ENCODE measurements at regions not wholly inside any gene's neighbourhood (a gene's known extent, or its start where the extent isn't known, plus 50 kb on each side); places are given as distances from the start of the nearest gene placed in this dataset.

DNA sequence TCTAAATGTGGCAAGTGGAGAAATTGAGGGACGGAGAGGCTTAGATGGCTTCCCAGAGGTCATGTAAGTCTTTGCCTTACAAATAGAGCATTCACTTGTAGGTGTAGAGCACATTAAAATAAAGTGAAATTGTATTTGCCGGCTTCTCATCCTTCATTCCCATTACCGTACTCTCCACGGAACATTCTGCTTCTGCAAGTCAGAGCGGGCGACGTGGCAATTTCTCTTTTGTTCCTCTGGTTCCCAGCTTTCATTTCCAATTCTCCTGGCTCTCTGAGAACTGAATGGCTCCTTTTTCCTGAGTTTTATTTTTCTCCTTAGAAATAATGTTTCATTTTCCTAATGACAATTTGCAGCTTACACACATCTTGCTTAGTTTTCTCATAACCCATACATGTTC is 51.3 kb upstream of the PFKP start:
- DNase-seq (ENCODE audit: low spot score) = no peak

DNA sequence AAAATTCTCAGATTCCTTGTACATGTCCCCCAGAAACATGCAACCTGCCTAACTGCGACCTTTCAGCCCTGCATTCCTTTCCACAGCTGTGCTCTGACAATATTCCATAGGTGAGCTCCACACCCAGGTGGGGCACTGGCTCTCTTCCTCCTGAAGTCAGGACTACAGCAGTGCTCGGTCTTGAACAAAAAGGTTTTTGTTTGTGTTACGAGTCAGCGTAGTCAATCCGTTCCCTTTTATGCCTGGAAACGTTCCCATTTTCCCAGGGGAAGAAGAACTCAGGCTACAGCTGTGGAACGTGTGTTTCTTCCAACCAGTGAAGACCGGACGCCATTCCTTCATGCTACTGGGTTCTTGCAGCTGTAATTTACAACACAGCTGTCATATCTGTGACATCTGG is 52.4 kb upstream of the PFKP start:
- DNase-seq (ENCODE audit: low spot score) = no peak

GRCh38 chr10:3012223-3012622 is 55.1 kb upstream of the PFKP start:
- no peak for DNase-seq (ENCODE audit: low spot score)

DNA sequence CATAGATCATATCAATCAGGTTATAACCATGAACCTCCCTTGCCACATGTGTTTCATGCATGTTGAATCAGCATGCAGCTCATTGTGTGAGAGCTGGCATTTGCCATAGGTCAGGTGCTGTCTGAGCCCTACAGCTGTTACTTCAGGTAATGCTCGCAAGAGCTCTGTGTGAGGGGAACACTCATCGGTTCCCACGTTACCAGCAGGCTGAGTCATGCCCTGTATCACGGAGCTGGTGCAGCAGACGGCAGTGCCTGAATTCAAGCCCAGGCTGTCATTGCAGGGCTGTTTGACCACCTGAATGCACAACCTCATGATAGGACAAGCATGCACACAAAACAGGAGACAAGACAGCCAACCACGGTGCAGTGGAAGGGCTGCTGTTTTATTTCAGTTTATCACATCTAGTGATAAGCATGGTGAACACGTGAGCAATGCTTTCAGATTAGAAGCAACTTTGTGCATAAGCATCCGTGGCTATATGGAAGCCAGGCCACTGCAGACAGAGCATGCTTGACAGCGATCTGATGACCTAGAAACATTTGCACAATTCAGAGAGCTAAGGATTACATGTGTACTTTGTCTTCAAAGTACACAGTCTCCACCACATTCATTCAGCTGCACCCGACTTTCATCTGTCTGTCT is 56.4 kb upstream of the PFKP start:
- no peak for DNase-seq (ENCODE audit: low spot score)

DNA sequence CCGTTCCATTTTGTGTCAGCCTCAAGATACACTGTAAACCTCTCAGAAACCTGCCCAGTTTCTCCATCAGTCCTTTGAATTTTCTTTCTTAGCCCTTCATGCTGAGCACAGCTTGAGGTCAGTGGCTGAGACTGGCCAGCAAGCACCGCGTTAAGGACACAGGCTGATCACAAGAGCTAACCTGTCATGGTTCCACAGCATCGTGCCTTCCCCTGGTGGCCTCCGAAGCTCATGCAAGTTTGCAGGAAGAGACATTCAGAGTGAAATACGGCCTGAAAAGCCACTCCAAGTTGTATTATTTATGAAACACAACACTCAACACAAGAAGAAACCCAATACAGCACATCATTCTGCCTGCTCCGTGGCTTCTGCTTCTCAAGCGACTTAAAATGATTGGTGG is 57.0 kb upstream of the PFKP start:
- DNase-seq (ENCODE audit: low spot score) = no peak

DNA sequence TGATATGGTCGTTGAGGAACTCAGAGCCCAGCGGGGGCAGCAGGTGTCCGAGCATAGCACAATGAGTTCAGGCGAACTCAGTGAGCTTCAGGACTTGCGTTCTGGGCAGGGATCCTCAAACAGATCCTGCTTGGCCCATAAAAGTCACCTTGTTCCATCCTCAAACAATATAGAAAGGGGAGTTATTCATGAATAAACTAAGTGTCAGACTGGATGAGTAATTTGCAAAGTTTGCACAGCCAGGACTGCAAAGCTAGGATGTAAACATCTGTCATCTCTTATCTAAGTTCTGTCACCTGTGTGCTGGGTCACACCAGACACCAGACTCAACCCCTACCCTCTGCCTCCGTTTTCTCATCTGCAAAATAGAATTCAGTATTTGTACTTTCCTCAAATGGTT is 58.0 kb upstream of the PFKP start:
- DNase-seq (ENCODE audit: low spot score) = no peak

GRCh38 chr10:3008518-3009195 is 58.7 kb upstream of the PFKP start:
- DNase-seq (ENCODE audit: low spot score) = no peak

DNA sequence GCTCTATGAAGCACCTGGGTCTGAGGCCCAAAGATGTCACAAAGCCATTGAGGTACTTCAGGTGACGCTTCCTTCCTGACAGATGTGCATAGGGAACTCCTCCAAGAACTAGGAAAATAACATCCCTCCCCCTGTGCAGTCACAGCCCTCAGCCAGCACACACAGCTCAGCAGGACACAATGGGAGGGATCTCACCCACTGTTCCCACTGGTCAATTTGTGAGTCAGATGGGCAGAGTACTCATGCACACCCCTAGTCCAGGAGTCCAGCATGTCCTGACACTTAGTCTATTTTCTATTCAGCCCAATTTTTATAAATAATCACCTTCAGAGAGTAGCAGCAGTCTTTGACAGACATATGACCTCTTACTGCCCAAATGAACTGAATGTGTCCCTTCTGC is 60.7 kb upstream of the PFKP start:
- no peak for DNase-seq (ENCODE audit: low spot score)

DNA sequence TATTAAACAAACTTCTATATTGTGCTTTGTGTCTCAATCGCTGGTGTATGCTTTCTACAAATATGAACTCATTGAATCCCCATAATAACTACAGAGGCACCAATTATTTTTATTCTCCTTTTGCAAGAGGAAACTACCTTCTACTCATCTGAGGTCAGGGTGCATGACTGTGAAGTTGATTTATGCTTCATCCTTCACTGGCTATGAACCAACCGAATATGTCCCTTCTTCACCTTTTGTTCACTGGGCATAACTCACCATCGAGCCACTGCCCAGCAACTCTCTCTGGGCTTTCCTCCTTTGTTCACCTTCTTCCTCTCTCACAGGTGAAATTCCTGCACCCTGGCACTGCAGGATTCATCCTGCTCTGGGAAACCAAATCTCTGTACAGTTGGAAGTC is 61.3 kb upstream of the PFKP start:
- DNase-seq (ENCODE audit: low spot score) = no peak

- no peak for DNase-seq (ENCODE audit: low spot score)
Observed at GRCh38 chr10:3002304-3002703, 65.0 kb upstream of the PFKP start.

DNA sequence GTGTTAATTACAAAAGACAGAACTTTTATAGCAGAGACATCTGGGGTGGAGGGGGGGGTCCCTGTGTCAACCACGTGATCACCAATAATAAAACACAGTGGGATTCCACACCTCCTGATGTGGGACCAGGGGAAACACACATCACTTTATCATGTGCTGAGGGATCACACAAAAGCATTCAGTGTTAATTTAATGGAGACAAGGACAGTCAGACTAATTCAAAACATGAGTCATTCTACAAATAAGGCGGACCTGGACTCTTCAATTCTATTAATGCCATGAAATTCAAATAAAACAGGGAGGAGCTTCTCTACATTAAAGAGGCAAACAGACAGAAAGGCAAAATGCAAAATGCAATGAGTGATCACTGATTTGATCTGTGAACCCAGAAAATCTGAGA is 67.3 kb upstream of the PFKP start:
- DNase-seq (ENCODE audit: low spot score) = no peak

GRCh38 chr10:2994221-2994961 is 73.0 kb upstream of the PFKP start:
- no peak for DNase-seq (ENCODE audit: low spot score)

- no peak for DNase-seq (ENCODE audit: low spot score)
Observed at GRCh38 chr10:2993636-2994035, 73.7 kb upstream of the PFKP start.

- no peak for DNase-seq (ENCODE audit: low spot score)
Observed at GRCh38 chr10:2992401-2993198, 74.7 kb upstream of the PFKP start.

GRCh38 chr10:2990764-2991163 is 76.6 kb upstream of the PFKP start:
- no peak for DNase-seq (ENCODE audit: low spot score)

DNA sequence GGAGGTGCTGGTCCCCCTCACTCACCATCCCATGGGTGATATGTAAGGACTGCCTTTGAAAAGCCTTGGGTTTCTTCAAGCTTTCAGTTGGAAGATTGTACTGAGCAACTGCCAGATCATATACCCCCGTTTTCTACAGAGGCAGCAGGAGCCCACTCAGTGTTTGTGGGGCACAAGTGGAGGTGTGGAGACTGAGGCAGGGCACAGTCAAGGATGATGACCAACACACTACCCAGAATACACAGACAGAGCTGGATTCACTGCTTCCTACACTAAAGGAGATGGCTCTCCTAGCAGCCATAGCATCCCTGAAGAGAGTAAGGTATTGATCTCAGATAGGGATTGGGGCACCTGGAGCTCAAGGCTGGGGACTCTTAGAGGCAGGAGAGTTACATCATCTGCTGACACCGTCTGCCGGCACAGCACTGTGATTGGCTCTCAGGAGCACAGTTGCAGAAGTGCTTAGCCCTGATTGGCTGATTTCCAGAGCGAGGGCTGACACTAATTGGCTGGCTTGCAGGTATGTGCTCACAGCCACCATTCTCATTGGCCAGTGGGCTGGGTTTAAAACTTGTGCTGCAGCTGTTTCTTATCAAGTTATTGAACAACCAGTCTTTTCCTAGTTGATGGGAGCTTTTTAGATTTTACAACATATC is 77.9 kb upstream of the PFKP start:
- DNase-seq (ENCODE audit: low spot score) = peak; percentile 63

- no peak for DNase-seq (ENCODE audit: low spot score)
Observed at GRCh38 chr10:2987185-2987768, 80.1 kb upstream of the PFKP start.

DNA sequence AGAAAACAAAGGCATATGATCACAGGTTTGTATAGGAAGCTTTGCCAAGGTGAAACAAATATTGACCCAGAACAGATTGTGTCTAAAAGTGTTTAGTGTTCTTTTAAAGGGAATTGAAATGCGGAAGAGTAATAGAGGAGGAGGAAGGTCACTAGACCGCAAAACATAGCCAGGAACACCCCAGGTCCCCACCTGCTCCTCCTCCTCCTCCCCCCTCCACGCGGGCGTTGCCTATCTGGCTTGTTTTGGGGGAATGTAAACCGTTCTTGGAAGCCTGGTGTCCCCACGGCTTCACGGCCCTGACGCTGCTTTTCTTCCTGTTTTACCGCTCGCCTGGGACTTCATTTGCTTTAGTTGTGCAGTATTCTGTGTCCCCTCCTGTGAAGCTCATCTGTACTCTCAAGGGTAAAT is 81.0 kb upstream of the PFKP start:
- DNase-seq (ENCODE audit: low spot score) = no peak

DNA sequence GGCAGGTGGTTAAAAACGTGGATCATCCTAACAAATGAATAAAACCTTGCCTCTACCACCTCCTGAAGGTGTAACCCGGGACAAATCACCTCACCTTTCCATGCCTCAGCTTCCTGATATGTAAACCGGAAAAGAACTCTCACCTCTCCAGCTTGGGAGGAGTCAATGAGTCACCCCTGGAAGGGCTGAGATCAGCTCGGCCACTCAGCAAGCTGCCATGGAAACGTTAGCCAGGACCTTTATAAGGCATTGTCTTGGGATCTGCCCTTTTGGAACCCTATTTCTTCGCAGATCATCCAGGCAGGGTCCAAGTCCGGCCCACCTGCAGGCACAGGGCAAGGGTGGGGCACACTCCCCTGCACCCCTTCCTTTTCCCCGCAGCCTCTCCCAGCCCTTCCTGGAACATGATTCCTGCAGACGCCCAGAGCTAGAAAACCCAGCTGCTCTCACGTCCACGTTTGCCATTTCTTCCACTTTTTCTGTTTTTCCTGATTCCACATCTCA is 81.6 kb upstream of the PFKP start:
- no peak for DNase-seq (ENCODE audit: low spot score)

DNA sequence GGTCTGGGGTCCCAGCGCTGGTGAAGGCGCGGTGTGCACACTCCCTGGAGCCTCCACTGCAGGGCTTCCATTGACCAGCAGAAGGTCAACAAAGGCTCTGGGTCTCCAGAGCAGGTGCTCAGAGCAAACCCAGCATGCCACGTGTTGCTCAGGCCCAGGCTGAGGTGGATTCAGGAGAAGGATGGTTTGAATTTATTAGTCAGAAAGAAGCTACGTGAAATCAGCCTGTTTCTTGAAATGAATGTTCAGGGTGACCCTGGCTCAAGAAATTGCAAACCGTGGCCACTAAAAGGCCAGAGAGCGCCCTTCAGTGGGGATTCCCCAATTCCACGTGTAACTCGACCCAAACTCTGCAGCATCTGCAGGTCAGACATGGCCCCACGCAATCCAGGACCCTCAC is 82.7 kb upstream of the PFKP start:
- no peak for DNase-seq (ENCODE audit: low spot score)

- DNase-seq (ENCODE audit: low spot score) = no peak
Observed at GRCh38 chr10:2982146-2982545, 85.2 kb upstream of the PFKP start.
